Parathyroid adenoma (tissue), 2 donors: ENCODE measurements at regions not wholly inside any gene's neighbourhood (a gene's known extent, or its start where the extent isn't known, plus 50 kb on each side); places are given as distances from the start of the nearest gene placed in this dataset.

Source experiments
- H2AFZ ChIP-seq: fragments of 300-600 bp; sonication (generic); one replicate; pipeline ENCODE4 v1.7.0; 2017; ENCODE audit warnings: antibody characterized with exemption, mild to moderate bottlenecking
- H3K27ac ChIP-seq: fragments of 300-600 bp; sonication (generic); one replicate; pipeline ENCODE4 v1.7.0; 2017
- H3K27me3 ChIP-seq: fragments of 300-600 bp; sonication (generic); one replicate; pipeline ENCODE4 v1.7.0; 2017; ENCODE audit warnings: low read length; ENCODE audit not compliant: control insufficient read depth, insufficient read depth
- H3K36me3 ChIP-seq: fragments of 300-600 bp; sonication (generic); one replicate; pipeline ENCODE4 v1.7.0; 2017; ENCODE audit warnings: low read length; ENCODE audit not compliant: control insufficient read depth, insufficient read depth
- H3K4me1 ChIP-seq: fragments of 300-600 bp; sonication (generic); one replicate; pipeline ENCODE4 v1.7.0; 2017; ENCODE audit warnings: control low read depth
- H3K4me2 ChIP-seq: fragments of 300-600 bp; sonication (generic); one replicate; pipeline ENCODE4 v1.7.0; 2017; ENCODE audit warnings: low read length
- H3K4me3 ChIP-seq: fragments of 300-600 bp; sonication (generic); one replicate; pipeline ENCODE4 v1.7.0; 2017; ENCODE audit warnings: low read depth, low read length
- H3K79me2 ChIP-seq: fragments of 300-600 bp; sonication (generic); one replicate; pipeline ENCODE4 v1.7.0; 2017; ENCODE audit warnings: control low read depth
- H3K9ac ChIP-seq: fragments of 300-600 bp; sonication (generic); one replicate; pipeline ENCODE4 v1.7.0; 2017; ENCODE audit warnings: mild to moderate bottlenecking
- H3K9me3 ChIP-seq: fragments of 300-600 bp; sonication (generic); one replicate; pipeline ENCODE4 v1.7.0; 2017; ENCODE audit warnings: low read length; ENCODE audit not compliant: control insufficient read depth
- TF ChIP-seq, protein P1 (sequence below): fragments of 300-600 bp; sonication (generic); IDR thresholded peaks from one replicate; pipeline ENCODE4 v1.7.0; 2017; ENCODE audit warnings: antibody characterized with exemption, mild to moderate bottlenecking
- donor health status: primary hyperparathyroidism.

DNA sequence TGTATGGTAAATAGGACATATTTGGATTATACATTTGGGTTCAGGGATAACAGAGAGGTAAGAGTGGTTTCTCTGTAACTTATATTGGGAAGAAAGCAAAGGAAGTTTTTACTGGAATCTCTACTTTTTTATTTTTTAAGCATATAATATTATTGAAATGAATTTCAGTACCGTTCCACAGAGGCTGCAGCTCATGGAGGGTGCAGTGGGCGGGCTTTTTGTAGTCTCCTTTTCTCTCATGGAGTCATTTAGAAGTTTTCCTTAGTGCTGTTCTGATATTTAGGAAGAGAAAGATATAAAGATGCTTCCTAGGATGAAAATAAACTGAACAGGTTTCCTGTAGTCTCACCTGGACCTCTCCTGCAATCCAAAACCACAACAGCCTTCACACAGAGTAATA, 1153.3 kb upstream of the TMEFF2 start:
- peak overlapping the region; percentile 52 for H3K4me3 ChIP-seq
- H3K4me2 ChIP-seq: peak overlapping the region; percentile 69
- TF ChIP-seq, protein P1, sequence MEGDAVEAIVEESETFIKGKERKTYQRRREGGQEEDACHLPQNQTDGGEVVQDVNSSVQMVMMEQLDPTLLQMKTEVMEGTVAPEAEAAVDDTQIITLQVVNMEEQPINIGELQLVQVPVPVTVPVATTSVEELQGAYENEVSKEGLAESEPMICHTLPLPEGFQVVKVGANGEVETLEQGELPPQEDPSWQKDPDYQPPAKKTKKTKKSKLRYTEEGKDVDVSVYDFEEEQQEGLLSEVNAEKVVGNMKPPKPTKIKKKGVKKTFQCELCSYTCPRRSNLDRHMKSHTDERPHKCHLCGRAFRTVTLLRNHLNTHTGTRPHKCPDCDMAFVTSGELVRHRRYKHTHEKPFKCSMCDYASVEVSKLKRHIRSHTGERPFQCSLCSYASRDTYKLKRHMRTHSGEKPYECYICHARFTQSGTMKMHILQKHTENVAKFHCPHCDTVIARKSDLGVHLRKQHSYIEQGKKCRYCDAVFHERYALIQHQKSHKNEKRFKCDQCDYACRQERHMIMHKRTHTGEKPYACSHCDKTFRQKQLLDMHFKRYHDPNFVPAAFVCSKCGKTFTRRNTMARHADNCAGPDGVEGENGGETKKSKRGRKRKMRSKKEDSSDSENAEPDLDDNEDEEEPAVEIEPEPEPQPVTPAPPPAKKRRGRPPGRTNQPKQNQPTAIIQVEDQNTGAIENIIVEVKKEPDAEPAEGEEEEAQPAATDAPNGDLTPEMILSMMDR: no peak
- H3K79me2 ChIP-seq: no peaks in the 10 kb centered on the region
- H3K9ac ChIP-seq: no peak overlapping the region
- no peaks in the 10 kb centered on the region for H3K27me3 ChIP-seq
- H3K36me3 ChIP-seq: no peaks in the 10 kb centered on the region
- H3K27ac ChIP-seq: no peak overlapping the region
- H3K9me3 ChIP-seq: no peaks in the 10 kb centered on the region
- H3K4me1 ChIP-seq: no peaks in the 10 kb centered on the region
- no peak overlapping the region for H2AFZ ChIP-seq

- Histone ChIP-seq H3K4me1 (no peaks in the 10 kb centered on the region), H3K79me2 (no peaks in the 10 kb centered on the region), H3K36me3 (no peaks in the 10 kb centered on the region), H3K9ac (no peak overlapping the region), H2AFZ (no peak overlapping the region), H3K27ac (no peak overlapping the region), H3K27me3 (no peaks in the 10 kb centered on the region), H3K4me3 (no peak overlapping the region), H3K9me3 (no peaks in the 10 kb centered on the region), H3K4me2 (no peak overlapping the region)
- TF ChIP-seq, protein P1: no peak
Measured at GRCh38 chr2:193336781-193337180, 1142.0 kb upstream of the TMEFF2 start.

DNA sequence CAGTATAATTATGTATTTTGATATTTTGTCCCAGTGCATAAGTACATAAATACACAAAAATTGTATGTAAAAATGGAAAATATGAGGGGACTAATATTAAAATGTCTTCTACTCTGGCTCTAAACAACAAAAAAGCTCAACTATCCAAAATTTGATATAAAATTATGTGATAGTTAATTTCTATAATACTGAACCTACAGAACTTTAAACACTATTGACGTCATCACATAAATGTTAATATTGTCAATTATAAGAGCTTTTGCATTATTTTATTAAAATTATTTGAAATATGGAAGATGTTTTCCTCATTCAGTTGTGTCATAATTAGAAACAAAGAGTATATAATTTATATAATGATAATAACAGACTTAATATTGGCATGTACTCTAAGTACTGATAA, 1139.7 kb upstream of the TMEFF2 start:
- H3K36me3 ChIP-seq: no peaks in the 10 kb centered on the region
- TF ChIP-seq, protein P1: no peak
- no peak overlapping the region for H3K4me2 ChIP-seq
- H3K79me2 ChIP-seq: no peaks in the 10 kb centered on the region
- H3K27ac ChIP-seq: no peak overlapping the region
- H3K27me3 ChIP-seq: no peaks in the 10 kb centered on the region
- H3K4me3 ChIP-seq: no peak overlapping the region
- no peaks in the 10 kb centered on the region for H3K9me3 ChIP-seq
- H3K4me1 ChIP-seq: no peaks in the 10 kb centered on the region
- no peak overlapping the region for H3K9ac ChIP-seq
- H2AFZ ChIP-seq: no peak overlapping the region

DNA sequence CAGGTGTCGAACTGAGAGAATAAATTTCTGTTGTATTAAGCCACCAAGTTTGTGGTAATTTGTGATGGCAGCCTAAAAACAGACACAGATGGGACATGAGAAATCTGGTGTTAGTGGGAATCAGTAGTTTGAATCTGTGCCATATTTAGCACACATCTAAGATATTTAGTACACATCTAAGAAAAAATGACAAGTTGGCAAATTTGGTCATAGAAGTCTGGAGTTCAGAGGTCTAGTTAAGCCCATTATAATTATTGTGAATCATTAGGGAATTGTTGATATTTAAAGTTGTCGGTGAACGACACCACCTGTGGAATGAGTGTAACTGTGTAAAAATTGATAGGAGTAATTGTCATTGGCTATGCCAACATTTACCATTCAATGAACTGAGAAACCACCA, 1138.8 kb upstream of the TMEFF2 start:
- Histone ChIP-seq H3K4me3 (no peak overlapping the region), H3K9ac (no peak overlapping the region), H2AFZ (no peak overlapping the region), H3K4me2 (no peak overlapping the region), H3K36me3 (no peaks in the 10 kb centered on the region), H3K79me2 (no peaks in the 10 kb centered on the region), H3K9me3 (no peaks in the 10 kb centered on the region), H3K27ac (no peak overlapping the region), H3K27me3 (no peaks in the 10 kb centered on the region), H3K4me1 (no peaks in the 10 kb centered on the region)
- TF ChIP-seq, protein P1: no peak

GRCh38 chr2:193332941-193333340, 1138.2 kb upstream of the TMEFF2 start:
- H3K27me3 ChIP-seq: no peaks in the 10 kb centered on the region

More at GRCh38 chr2:193332941-193333340, 1138.2 kb upstream of the TMEFF2 start:
- Histone ChIP-seq H3K36me3 (no peaks in the 10 kb centered on the region), H3K4me3 (no peak overlapping the region), H3K9me3 (no peaks in the 10 kb centered on the region), H3K9ac (no peak overlapping the region), H3K27ac (no peak overlapping the region), H2AFZ (no peak overlapping the region), H3K79me2 (no peaks in the 10 kb centered on the region), H3K4me1 (no peaks in the 10 kb centered on the region), H3K4me2 (no peak overlapping the region)
- TF ChIP-seq, protein P1: no peak
